ENCODE measurements at regions not wholly inside any gene's neighbourhood (a gene's known extent, or its start where the extent isn't known, plus 50 kb on each side); places are given as distances from the start of the nearest gene placed in this dataset.

- no peaks in the 10 kb centered on the region for H3K36me3 Mint-ChIP-seq (ENCODE audit: unreplicated experiment)
- H3K4me1 Mint-ChIP-seq (ENCODE audit: unreplicated experiment): no peaks in the 10 kb centered on the region
- H3K27me3 Mint-ChIP-seq (ENCODE audit: unreplicated experiment): no peaks in the 10 kb centered on the region
- H3K9me3 Mint-ChIP-seq (ENCODE audit: unreplicated experiment): peaks cover 26% of the 10 kb centered on the region
- no peak overlapping the region for H3K27ac Mint-ChIP-seq (ENCODE audit: unreplicated experiment)
- H3K4me3 Mint-ChIP-seq (ENCODE audit: unreplicated experiment): no peak overlapping the region
- TF ChIP-seq, protein P1, sequence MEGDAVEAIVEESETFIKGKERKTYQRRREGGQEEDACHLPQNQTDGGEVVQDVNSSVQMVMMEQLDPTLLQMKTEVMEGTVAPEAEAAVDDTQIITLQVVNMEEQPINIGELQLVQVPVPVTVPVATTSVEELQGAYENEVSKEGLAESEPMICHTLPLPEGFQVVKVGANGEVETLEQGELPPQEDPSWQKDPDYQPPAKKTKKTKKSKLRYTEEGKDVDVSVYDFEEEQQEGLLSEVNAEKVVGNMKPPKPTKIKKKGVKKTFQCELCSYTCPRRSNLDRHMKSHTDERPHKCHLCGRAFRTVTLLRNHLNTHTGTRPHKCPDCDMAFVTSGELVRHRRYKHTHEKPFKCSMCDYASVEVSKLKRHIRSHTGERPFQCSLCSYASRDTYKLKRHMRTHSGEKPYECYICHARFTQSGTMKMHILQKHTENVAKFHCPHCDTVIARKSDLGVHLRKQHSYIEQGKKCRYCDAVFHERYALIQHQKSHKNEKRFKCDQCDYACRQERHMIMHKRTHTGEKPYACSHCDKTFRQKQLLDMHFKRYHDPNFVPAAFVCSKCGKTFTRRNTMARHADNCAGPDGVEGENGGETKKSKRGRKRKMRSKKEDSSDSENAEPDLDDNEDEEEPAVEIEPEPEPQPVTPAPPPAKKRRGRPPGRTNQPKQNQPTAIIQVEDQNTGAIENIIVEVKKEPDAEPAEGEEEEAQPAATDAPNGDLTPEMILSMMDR (IDR thresholded peaks at IDR 0.05): peak; percentile 40
- DNase-seq (ENCODE audit: extremely low spot score, unreplicated experiment): no peak
Measured at GRCh38 chr12:125402874-125403789, 337.9 kb downstream of the AACS start.

- Mint-ChIP-seq H3K4me3 (ENCODE audit: unreplicated experiment) (no peak overlapping the region), H3K27ac (ENCODE audit: unreplicated experiment) (no peak overlapping the region), H3K36me3 (ENCODE audit: unreplicated experiment) (no peaks in the 10 kb centered on the region), H3K27me3 (ENCODE audit: unreplicated experiment) (no peaks in the 10 kb centered on the region), H3K4me1 (ENCODE audit: unreplicated experiment) (no peaks in the 10 kb centered on the region), H3K9me3 (ENCODE audit: unreplicated experiment) (peaks cover 26% of the 10 kb centered on the region)
- DNase-seq (ENCODE audit: extremely low spot score, unreplicated experiment): no peak
- TF ChIP-seq, protein P1 (IDR thresholded peaks at IDR 0.05): no peak
Measured at GRCh38 chr12:125403843-125404242, 338.6 kb downstream of the AACS start.

DNA sequence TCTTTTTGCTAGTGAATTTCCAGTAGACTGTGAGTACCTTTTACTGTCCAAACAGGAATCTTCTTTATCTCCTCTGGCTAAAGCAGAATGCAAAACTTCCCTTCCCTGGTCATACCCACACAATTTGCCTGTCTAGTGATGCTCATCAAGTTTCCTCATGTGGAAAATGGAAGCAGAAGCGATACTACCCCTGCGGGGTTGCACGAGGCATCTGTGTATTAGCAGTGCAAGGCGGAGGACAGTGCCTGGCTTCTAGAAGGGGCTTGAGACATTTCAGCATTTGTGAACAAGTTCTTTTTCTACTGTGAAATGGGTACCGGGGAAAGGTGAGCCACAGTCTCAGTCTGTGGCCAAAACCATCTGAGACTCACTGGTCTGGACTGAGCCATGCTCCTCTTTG is 340.9 kb downstream of the AACS start:
- Mint-ChIP-seq H3K27me3 (ENCODE audit: unreplicated experiment) (no peaks in the 10 kb centered on the region), H3K9me3 (ENCODE audit: unreplicated experiment) (peaks cover 20% of the 10 kb centered on the region), H3K27ac (ENCODE audit: unreplicated experiment) (no peak overlapping the region), H3K4me3 (ENCODE audit: unreplicated experiment) (no peak overlapping the region), H3K4me1 (ENCODE audit: unreplicated experiment) (no peaks in the 10 kb centered on the region), H3K36me3 (ENCODE audit: unreplicated experiment) (no peaks in the 10 kb centered on the region)
- DNase-seq (ENCODE audit: extremely low spot score, unreplicated experiment): no peak
- TF ChIP-seq, protein P1 (IDR thresholded peaks at IDR 0.05): no peak

DNA sequence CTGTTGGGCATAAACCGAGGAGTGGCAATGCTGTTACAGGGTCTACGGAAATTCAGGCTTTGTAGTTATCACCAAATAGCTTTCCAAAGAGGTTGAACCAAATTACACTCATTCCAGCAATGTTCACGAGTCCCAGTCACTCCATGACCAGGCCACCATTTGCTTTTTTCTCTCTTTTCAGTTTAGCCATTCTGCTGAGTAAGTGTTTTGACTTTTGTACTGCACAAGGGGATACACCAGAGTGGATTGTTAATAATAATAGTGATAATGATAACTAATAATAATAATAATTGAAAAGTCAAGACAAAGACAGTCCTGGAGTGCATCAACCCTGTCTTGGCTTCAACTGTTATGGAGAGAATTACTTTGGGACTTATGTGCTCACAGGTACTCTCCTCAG is 343.5 kb downstream of the AACS start:
- no peaks in the 10 kb centered on the region for H3K27me3 Mint-ChIP-seq (ENCODE audit: unreplicated experiment)
- H3K9me3 Mint-ChIP-seq (ENCODE audit: unreplicated experiment): peaks cover 27% of the 10 kb centered on the region
- no peaks in the 10 kb centered on the region for H3K36me3 Mint-ChIP-seq (ENCODE audit: unreplicated experiment)
- H3K4me1 Mint-ChIP-seq (ENCODE audit: unreplicated experiment): no peaks in the 10 kb centered on the region
- H3K27ac Mint-ChIP-seq (ENCODE audit: unreplicated experiment): no peak overlapping the region
- no peak overlapping the region for H3K4me3 Mint-ChIP-seq (ENCODE audit: unreplicated experiment)
- TF ChIP-seq, protein P1 (IDR thresholded peaks at IDR 0.05): no peak
- DNase-seq (ENCODE audit: extremely low spot score, unreplicated experiment): no peak

- TF ChIP-seq, protein P1 (IDR thresholded peaks at IDR 0.05): no peak
- H3K4me1 Mint-ChIP-seq (ENCODE audit: unreplicated experiment): no peaks in the 10 kb centered on the region
- DNase-seq (ENCODE audit: extremely low spot score, unreplicated experiment): no peak
- no peak overlapping the region for H3K4me3 Mint-ChIP-seq (ENCODE audit: unreplicated experiment)
- no peak overlapping the region for H3K27ac Mint-ChIP-seq (ENCODE audit: unreplicated experiment)
- no peaks in the 10 kb centered on the region for H3K27me3 Mint-ChIP-seq (ENCODE audit: unreplicated experiment)
- peaks cover 24% of the 10 kb centered on the region for H3K9me3 Mint-ChIP-seq (ENCODE audit: unreplicated experiment)
- no peaks in the 10 kb centered on the region for H3K36me3 Mint-ChIP-seq (ENCODE audit: unreplicated experiment)
Measured at GRCh38 chr12:125412506-125412905, 347.3 kb downstream of the AACS start.

Measured in osteocyte (in vitro differentiated cells).